ENCODE measurements at regions not wholly inside any gene's neighbourhood (a gene's known extent, or its start where the extent isn't known, plus 50 kb on each side); places are given as distances from the start of the nearest gene placed in this dataset.

GRCh38 chr4:152269448-152270191 lies 266.3 kb downstream of the FBXW7 start:
- DNase-seq (ENCODE audit: low spot score) = no peak

DNA sequence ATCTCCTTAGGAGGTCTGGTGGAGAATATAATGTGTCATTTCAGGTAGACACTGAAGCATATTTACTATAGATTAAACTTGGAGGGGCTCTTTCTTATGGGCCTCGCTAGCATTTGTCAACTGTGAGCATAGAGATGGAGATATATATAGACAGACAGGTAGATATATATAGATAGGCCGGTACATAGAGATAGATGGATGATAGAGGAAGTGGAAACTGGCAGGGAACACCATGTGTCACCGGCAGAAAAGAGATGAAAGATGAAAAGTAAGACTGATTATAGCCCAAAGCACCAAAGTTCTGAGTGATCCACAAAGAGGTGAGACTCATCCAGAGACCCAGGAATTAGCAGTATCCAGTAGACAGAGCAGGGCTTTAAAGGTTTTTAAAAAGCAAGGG lies 268.1 kb downstream of the FBXW7 start:
- no peak for DNase-seq (ENCODE audit: low spot score)

- no peak for DNase-seq (ENCODE audit: low spot score)
Observed at GRCh38 chr4:152266831-152267480, 268.9 kb downstream of the FBXW7 start.

DNA sequence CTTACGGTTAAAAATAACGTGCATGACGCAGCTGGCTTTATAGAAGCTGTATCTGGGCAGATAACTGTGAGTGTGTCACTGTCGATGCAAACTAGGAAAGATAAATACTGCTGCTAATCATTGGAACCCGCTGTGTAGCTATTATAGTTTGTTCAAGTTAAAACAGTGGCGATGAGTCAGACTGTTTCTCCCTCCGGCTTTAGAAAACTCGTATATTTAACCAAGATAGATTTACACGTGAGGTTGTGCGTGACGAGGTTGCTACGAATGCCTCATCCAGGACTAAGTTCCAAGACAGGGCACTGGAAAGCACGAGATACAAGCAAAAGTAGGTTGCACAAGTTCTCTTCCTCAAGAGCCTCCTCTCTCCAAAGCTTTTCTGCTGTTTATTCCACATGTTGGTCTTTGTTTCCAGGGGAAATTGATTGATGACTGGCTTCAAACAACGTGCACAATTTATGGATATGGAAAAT lies 270.7 kb downstream of the FBXW7 start:
- no peak for DNase-seq (ENCODE audit: low spot score)

- DNase-seq (ENCODE audit: low spot score) = no peak
Observed at GRCh38 chr4:152264106-152264505, 271.8 kb downstream of the FBXW7 start.

DNA sequence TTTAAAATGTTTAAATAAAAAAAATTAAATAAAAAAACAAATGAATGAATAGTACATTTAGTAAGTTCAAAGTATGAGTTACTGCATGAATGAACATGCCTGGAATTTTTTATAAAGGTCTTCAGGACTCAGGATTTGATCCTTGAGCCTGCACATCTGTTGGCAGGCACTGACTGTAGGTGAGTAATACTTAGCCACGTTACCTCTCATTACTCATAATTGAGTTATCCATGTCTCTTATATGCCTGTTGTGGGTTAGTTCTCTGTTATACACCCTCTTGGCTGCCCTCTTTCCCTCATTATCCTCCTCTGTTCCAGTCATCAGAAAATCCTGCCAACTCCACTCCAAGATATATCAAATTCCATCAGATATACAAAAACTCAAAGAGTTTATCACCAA lies 276.0 kb downstream of the FBXW7 start:
- no peak for DNase-seq (ENCODE audit: low spot score)

- DNase-seq (ENCODE audit: low spot score) = no peak
Observed at GRCh38 chr4:152258804-152259708, 276.8 kb downstream of the FBXW7 start.

- no peak for DNase-seq (ENCODE audit: low spot score)
Observed at GRCh38 chr4:152258391-152258790, 277.5 kb downstream of the FBXW7 start.

DNA sequence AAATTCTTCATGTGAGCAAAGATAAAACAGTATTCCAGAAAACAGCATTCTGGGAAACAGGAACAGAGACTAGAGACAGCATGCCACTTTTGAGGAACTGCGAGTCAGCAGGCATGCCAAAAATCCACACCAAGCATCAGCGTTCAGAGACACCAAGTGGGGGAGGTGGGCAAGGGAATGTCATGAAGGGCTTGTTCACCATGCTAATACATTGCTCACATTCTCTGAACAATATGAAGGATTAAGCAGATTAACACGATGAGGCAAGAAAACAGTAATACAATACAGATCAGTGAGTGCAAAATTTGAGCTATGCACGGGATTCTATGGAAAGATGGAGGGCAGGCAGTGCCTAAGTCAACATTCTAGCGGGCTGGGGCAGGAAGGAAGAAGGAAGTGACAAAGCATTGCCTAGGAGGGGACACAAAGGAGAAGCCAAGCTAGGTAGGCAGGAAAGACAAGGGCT lies 278.3 kb downstream of the FBXW7 start:
- DNase-seq (ENCODE audit: low spot score) = no peak

DNA sequence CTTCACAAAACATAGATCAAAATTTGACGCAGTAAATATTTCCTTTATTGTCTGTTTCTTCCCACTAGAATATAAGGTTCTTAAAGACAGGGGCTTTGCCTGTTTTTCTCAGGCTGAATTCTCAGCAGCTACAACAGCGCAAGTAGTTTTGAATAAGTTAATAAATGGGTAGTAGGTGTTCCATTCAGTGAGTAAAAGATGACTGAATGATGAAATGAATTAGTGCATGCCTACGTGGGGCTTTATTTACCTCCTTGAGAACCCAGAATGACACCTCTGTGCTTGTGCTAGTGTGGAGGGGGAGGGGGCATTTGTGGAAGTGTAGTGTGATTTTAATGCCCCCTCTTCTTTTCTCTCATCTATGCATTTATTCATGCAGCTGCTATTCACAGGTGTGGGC lies 278.9 kb downstream of the FBXW7 start:
- no peak for DNase-seq (ENCODE audit: low spot score)

DNA sequence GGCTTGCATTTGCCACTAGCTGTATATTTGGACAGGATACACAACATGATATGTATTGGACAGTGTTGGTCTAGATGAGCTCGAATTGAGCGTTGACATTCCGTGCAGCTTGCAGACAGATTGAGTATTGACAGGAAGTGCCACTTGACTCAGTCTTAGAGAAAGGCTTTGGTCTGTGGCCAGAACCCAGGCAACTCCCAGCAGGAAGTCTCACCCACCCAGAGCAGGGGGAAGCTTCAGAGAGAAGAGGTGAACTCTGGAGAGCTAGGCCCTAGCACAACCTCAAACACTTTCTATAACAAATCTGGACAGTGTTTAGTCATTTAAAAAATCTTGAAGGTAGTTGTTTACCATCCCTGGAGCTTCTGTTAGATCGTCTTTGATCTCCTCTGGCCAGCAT lies 280.5 kb downstream of the FBXW7 start:
- peak; percentile 85 for DNase-seq (ENCODE audit: low spot score)

- no peak for DNase-seq (ENCODE audit: low spot score)
Observed at GRCh38 chr4:152248347-152248746, 287.5 kb downstream of the FBXW7 start.

DNA sequence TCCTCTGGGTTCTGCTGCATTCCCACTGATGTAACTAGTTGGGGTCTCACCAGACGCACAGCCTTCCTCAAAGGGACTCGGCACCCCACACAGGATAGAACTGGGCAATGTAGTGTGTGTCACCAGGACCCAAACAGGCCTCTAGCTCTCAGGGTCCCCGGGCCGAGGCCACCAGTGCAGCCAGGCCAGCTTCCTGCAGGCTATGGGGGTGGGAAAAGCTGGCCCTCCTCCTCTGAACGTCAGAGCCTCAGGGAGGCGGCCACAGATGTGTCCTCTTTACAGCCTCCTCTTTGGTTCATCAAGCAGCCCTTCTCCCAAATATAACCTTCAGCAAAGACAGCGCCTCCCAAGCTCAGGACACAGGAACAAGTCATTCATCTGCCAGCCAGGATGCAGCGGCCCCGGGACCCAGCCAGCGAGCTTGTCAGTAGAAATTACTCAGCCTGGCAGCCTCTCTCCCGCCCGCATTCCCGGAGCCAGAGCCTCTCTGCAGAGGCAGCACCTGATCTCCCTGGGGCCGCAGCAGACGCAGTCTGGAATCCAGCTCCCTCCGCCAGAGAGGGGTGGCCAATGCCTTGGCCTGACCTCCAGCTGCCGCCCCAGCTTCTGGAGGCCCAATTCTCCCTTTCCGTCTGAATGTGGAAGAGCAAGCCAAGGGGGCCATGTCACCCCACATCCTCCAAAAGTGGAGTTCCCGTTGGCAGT lies 288.5 kb downstream of the FBXW7 start:
- no peak for DNase-seq (ENCODE audit: low spot score)

- DNase-seq (ENCODE audit: low spot score) = peak; percentile 41
Observed at GRCh38 chr4:152246659-152247058, 289.2 kb downstream of the FBXW7 start.

- DNase-seq (ENCODE audit: low spot score) = no peak
Observed at GRCh38 chr4:152245680-152246079, 290.2 kb downstream of the FBXW7 start.

DNA sequence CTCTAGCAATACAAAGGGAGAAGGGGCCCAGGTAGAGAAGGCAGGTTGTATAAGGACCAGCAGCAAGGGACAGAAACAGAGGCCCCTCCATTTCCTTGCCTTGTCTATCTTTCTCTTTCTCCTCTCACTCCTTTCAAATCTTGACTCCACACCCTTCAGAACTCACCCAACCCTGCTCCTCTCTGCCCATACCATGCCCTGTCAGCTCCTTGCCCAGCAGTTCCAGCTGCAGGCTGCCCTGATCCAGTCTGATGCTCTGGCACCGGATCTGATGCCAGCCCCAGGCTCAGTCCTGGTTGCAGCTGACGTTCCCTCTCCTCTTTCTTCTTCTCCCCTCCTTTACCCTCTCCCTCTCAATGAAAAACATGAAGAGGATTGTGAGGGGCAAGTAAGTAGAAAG lies 291.2 kb downstream of the FBXW7 start:
- DNase-seq (ENCODE audit: low spot score) = no peak

DNA sequence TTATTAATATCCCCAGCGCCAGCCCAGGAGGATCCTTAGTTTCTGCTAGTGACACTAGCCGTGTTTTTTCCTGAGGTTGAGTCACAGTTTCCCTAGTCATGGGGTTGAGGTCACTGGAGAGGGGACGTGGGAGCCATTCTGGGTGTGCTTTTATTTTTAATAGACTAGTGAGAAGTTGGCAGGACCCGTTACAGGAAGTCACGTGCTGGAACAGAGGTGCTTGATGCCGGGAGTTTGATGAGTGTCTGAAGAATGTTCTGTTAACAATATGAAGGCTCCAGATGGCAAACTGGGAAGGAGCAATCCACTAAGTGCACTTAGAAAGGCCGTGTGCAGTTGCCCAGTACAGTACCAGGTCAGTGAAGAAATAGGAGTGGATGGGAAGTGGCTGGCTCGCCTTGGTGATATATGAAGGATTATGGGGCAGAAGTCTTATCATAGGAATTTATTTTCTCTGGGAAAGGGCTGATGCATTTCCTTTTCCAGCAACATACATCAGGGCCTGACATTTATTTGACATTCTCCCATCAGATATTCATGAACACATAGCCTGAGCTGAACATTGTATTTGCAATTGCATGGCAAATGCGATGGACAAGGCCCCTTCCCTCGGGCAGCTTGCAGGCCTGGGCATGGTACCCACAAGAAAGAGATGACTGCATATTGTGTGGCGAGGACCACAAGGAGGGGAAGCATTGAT lies 291.8 kb downstream of the FBXW7 start:
- DNase-seq (ENCODE audit: low spot score) = peak; percentile 10

DNA sequence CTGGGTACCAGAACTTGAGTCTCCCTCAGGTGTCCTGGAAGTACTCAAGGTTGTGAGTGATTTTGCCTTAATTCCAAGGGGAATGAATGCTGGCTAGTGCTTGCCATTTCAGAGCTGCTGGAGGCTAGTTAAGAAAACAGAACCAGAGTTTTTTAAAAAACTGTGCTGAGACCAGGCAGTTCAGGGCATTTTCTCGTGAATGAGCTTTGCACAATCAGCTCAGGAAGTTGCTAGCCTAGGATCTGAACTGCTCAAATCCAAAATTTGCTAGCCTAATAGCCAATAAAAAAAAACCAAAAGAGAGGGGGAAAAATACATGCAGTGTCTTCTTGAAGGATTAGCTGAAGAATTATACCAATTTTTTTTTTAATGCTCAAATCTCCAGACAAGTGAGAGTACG lies 292.7 kb downstream of the FBXW7 start:
- DNase-seq (ENCODE audit: low spot score) = no peak

- no peak for DNase-seq (ENCODE audit: low spot score)
Observed at GRCh38 chr4:152240232-152240631, 295.7 kb downstream of the FBXW7 start.

- DNase-seq (ENCODE audit: low spot score) = no peak
Observed at GRCh38 chr4:152239216-152239615, 296.7 kb downstream of the FBXW7 start.

DNA sequence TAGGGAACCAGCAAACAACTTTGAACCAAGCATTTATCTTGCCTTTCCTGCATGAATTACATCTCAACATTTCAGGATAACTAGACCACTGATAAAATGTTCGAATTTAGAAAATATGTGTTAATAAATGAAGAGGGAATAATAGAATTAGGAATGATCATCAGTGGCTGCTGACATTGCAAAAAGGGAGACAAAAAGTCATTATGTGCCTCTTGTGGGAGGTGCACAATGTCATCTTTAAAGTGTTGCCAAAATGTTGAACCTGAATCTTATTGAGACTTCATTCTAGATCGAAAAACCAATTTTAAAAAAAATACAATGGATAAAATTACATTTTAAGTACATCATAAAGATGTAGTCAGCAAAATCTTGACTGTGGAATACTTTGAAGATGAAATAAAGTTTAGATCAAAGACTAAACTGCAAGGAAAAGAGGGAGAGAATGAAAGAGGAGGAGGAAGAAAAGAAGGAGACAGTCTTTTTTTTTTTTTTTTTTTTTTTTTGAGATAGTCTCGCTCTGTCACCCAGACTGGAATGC lies 299.3 kb downstream of the FBXW7 start:
- no peak for DNase-seq (ENCODE audit: low spot score)
